ENCODE measurements at regions not wholly inside any gene's neighbourhood (a gene's known extent, or its start where the extent isn't known, plus 50 kb on each side); places are given as distances from the start of the nearest gene placed in this dataset.

- TF ChIP-seq CTCF (IDR thresholded peaks at IDR 0.05; ENCODE audit: borderline replicate concordance, extremely low read depth, low read length, poor library complexity, severe bottlenecking) (no peak), EZH2 (IDR thresholded peaks at IDR 0.05; ENCODE audit: borderline replicate concordance, low read depth, low read length, severe bottlenecking) (no peak)
These were observed 541.4 kb upstream of the PLXNA2 start for GRCh38 chr1:208785629-208786028.

Data from DND-41 (cell line).